Natural killer cell (primary cell): ENCODE measurements at regions not wholly inside any gene's neighbourhood (a gene's known extent, or its start where the extent isn't known, plus 50 kb on each side); places are given as distances from the start of the nearest gene placed in this dataset.

ENCODE experiments used
- ATAC-seq, 3 donors: fragments of 150-1000 bp in 2 of 3; fragments of 200-7000 bp in 1 of 3; cut with Tn5 transposase; 1 replicate in 1 of 3; 2 replicates in 2 of 3; pipeline ENCODE4 v1.10.0; 2021; ENCODE audit warnings: mild to moderate bottlenecking in 2 of 3, moderate library complexity in 2 of 3
- DNase-seq, 2 donors: peaks; one replicate each; pipeline versions ENCODE4 v3.0.0 to v3.0.0-alpha.2; 2013 to 2021; ENCODE audit warnings: mixed read lengths in 1 of 2
- H3K27ac ChIP-seq: one replicate; pipeline ENCODE4 v1.5.1; 2013; ENCODE audit warnings: mild to moderate bottlenecking, low read length
- H3K27me3 ChIP-seq: one replicate; pipeline ENCODE4 v1.6.1; 2013; ENCODE audit warnings: low read length; ENCODE audit not compliant: control insufficient read depth, insufficient read depth
- H3K36me3 ChIP-seq: one replicate; pipeline ENCODE4 v1.6.1; 2013; ENCODE audit warnings: low read length; ENCODE audit not compliant: control insufficient read depth, insufficient read depth
- H3K4me1 ChIP-seq: one replicate; pipeline ENCODE4 v1.6.1; 2013; ENCODE audit warnings: low read length; ENCODE audit not compliant: control insufficient read depth, insufficient read depth
- H3K4me3 ChIP-seq: one replicate; pipeline ENCODE4 v1.5.1; 2013; ENCODE audit warnings: low read length
- H3K9me3 ChIP-seq: one replicate; pipeline ENCODE4 v1.6.1; 2013; ENCODE audit warnings: low read length; ENCODE audit not compliant: control insufficient read depth, insufficient read depth
- H3K27ac Mint-ChIP-seq, 2 donors: one replicate each; pipeline ENCODE4 v1.8.0; 2022; ENCODE audit warnings: mild to moderate bottlenecking in 2 of 2, mixed read lengths in 2 of 2, moderate library complexity in 1 of 2
- H3K27me3 Mint-ChIP-seq, 2 donors: one replicate each; pipeline ENCODE4 v1.8.0; 2022; ENCODE audit warnings: low read depth in 2 of 2, mixed read lengths in 2 of 2
- H3K36me3 Mint-ChIP-seq: one replicate; pipeline ENCODE4 v1.8.0; 2022; ENCODE audit warnings: mixed read lengths
- H3K4me1 Mint-ChIP-seq, 2 donors: one replicate each; pipeline ENCODE4 v1.8.0; 2022; ENCODE audit warnings: mixed read lengths in 2 of 2
- H3K4me3 Mint-ChIP-seq: one replicate; pipeline ENCODE4 v1.8.0; 2022; ENCODE audit warnings: mild to moderate bottlenecking, moderate library complexity, mixed read lengths
- H3K9me3 Mint-ChIP-seq, 2 donors: one replicate each; pipeline ENCODE4 v1.8.0; 2022; ENCODE audit warnings: mixed read lengths in 2 of 2
- WGBS: methylation state at CpG from one replicate; pipeline ENCODE4 v1.1.7; 2013; ENCODE audit warnings: missing lambda C conversion rate; ENCODE audit not compliant: insufficient coverage; 5-methylcytosine and 5-hydroxymethylcytosine counted together
- intact Hi-C: fragments of 100-400 bp; cut with micrococcal nuclease; formaldehyde crosslinking; loops from one replicate; pipeline ENCODE4 v1.14.2; 2022
- TF ChIP-seq, protein P1 (sequence below): fragments of 200-600 bp; IDR thresholded peaks from one replicate; pipeline ENCODE4 v1.8.0; 2022; ENCODE audit warnings: antibody characterized with exemption

DNA sequence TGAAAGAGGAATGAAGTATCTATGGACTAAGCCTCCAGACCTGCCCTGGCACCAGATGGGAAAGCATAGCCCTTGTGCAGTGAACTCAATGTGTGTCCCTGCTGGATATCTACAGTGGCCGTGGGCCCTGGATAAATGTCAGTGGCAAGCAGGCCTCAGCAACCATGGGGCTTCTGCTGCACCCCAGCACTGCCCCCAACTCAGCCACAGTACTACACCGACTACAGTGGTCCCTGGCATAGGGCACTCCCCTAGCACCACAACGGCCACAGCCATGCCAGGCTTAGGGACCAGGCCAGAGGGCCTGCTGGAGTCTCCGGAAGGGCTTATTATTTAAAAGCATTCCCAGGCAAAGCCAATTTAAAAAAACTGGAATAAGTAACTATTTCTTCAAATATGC is 459.1 kb downstream of the SH2D1A start:
- no peak overlapping the region for H3K4me3 ChIP-seq
- TF ChIP-seq, protein P1, sequence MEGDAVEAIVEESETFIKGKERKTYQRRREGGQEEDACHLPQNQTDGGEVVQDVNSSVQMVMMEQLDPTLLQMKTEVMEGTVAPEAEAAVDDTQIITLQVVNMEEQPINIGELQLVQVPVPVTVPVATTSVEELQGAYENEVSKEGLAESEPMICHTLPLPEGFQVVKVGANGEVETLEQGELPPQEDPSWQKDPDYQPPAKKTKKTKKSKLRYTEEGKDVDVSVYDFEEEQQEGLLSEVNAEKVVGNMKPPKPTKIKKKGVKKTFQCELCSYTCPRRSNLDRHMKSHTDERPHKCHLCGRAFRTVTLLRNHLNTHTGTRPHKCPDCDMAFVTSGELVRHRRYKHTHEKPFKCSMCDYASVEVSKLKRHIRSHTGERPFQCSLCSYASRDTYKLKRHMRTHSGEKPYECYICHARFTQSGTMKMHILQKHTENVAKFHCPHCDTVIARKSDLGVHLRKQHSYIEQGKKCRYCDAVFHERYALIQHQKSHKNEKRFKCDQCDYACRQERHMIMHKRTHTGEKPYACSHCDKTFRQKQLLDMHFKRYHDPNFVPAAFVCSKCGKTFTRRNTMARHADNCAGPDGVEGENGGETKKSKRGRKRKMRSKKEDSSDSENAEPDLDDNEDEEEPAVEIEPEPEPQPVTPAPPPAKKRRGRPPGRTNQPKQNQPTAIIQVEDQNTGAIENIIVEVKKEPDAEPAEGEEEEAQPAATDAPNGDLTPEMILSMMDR, result no peak
- WGBS, result 93% methylated on average over 3 of the region's 4 CpGs
- H3K36me3 Mint-ChIP-seq, result no peaks in the 10 kb centered on the region
- H3K36me3 ChIP-seq, result no peaks in the 10 kb centered on the region
- H3K27me3 Mint-ChIP-seq, result peaks cover 10 to 14% of the 10 kb centered on the region in 2 donors
- no peaks in the 10 kb centered on the region for H3K27me3 ChIP-seq
- no peak overlapping the region for H3K4me3 Mint-ChIP-seq
- ATAC-seq (no peak), DNase-seq (no peak)
- no peak overlapping the region for H3K27ac Mint-ChIP-seq
- no peak overlapping the region for H3K27ac ChIP-seq
- no peaks in the 10 kb centered on the region for H3K4me1 Mint-ChIP-seq
- H3K4me1 ChIP-seq, result no peaks in the 10 kb centered on the region
- no peaks in the 10 kb centered on the region for H3K9me3 ChIP-seq
- H3K9me3 Mint-ChIP-seq, result peaks cover 9 to 11% of the 10 kb centered on the region in 2 donors
- intact Hi-C loops, result no loop called here

DNA sequence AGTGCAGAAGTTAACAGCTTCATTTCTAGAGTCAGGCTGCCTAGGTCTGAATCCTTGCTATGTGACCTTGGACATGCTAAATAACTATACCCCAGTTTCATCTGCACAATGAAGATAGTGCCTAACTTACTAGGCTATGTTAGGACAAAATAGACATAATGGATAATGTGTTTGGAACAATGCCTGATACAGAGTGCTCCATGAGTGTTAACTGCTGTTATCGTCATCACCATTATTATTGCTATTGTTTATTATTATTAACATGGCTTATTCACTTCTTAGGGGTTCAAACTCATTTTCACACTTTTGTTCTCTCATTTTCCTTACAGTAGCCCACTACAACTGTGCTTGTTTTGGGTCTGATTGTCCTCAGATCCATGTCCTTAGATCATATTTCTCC is 467.7 kb downstream of the SH2D1A start:
- ATAC-seq (no peak), DNase-seq (no peak)
- Histone ChIP-seq H3K27ac (no peak overlapping the region), H3K4me3 (no peak overlapping the region), H3K27me3 (no peaks in the 10 kb centered on the region), H3K9me3 (no peaks in the 10 kb centered on the region), H3K4me1 (no peaks in the 10 kb centered on the region), H3K36me3 (no peaks in the 10 kb centered on the region)
- H3K4me1 Mint-ChIP-seq, result no peaks in the 10 kb centered on the region
- no peak overlapping the region for H3K27ac Mint-ChIP-seq
- intact Hi-C loops, result no loop called here
- no peaks in the 10 kb centered on the region for H3K36me3 Mint-ChIP-seq
- TF ChIP-seq, protein P1, result no peak
- WGBS, result no CpG with 5 or more reads among the region's 1 CpG
- H3K9me3 Mint-ChIP-seq, result peaks cover 0 to 3% of the 10 kb centered on the region in 2 donors
- H3K4me3 Mint-ChIP-seq, result no peak overlapping the region
- H3K27me3 Mint-ChIP-seq, result peaks cover 6 to 15% of the 10 kb centered on the region in 2 donors

DNA sequence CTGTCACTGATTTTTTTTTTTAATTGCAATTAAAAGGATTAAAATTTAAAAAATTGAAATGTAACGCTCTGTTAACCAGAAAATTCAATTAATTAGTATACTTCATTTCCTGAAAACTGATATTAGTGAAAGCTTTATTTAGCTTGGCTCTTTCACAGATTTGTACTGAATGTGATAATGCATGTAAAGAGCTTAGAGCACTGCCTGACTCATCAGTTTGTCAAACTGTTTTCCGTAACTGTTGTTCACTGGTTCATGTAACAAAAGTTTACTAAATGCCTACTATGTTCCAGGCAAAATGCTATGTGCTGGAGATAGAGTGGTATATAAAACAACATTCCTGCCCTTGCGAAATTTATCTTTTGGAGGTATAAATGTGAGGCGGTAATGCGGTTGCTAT is 471.7 kb downstream of the SH2D1A start:
- Histone ChIP-seq H3K27me3 (no peaks in the 10 kb centered on the region), H3K36me3 (no peaks in the 10 kb centered on the region), H3K4me3 (no peak overlapping the region), H3K9me3 (no peaks in the 10 kb centered on the region), H3K27ac (no peak overlapping the region), H3K4me1 (no peaks in the 10 kb centered on the region)
- TF ChIP-seq, protein P1, result no peak
- no peaks in the 10 kb centered on the region for H3K9me3 Mint-ChIP-seq
- no CpG with 5 or more reads among the region's 5 CpGs for WGBS
- H3K36me3 Mint-ChIP-seq, result no peaks in the 10 kb centered on the region
- no peak for DNase-seq
- ATAC-seq, result no peak
- no peaks in the 10 kb centered on the region for H3K4me1 Mint-ChIP-seq
- H3K27ac Mint-ChIP-seq, result no peak overlapping the region
- intact Hi-C loops, result no loop called here
- H3K4me3 Mint-ChIP-seq, result no peak overlapping the region
- H3K27me3 Mint-ChIP-seq, result peaks cover 0 to 20% of the 10 kb centered on the region in 2 donors

DNA sequence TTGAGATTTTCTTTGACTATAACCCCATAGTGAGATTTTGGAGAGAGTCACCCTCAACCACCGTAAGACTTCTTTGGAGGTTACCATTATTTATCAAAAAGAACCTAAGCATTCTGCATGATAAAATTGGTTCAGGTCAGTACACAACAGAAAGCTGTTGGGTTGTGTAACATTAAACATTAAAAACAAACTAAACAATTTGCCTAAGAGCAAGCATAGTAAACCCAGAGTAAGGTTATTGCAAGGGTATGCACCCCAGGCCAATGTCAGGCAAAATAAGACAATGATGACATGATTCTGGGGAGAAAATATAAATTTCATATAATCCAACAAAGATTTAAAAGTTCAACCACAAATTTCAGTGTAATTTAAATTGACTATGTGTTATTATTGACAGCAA is 472.4 kb downstream of the SH2D1A start:
- WGBS, result no CpG with 5 or more reads among the region's 1 CpG
- no peaks in the 10 kb centered on the region for H3K36me3 Mint-ChIP-seq
- H3K4me1 ChIP-seq, result no peaks in the 10 kb centered on the region
- no peak overlapping the region for H3K27ac ChIP-seq
- DNase-seq (no peak), ATAC-seq (no peak)
- H3K36me3 ChIP-seq, result no peaks in the 10 kb centered on the region
- TF ChIP-seq, protein P1, result no peak
- intact Hi-C loops, result no loop called here
- H3K9me3 Mint-ChIP-seq, result no peaks in the 10 kb centered on the region
- H3K27me3 ChIP-seq, result no peaks in the 10 kb centered on the region
- no peak overlapping the region for H3K4me3 ChIP-seq
- H3K4me3 Mint-ChIP-seq, result no peak overlapping the region
- H3K4me1 Mint-ChIP-seq, result no peaks in the 10 kb centered on the region
- no peak overlapping the region for H3K27ac Mint-ChIP-seq
- H3K9me3 ChIP-seq, result no peaks in the 10 kb centered on the region
- H3K27me3 Mint-ChIP-seq, result peaks cover 0 to 20% of the 10 kb centered on the region in 2 donors
